ENCODE measurements at regions not wholly inside any gene's neighbourhood (a gene's known extent, or its start where the extent isn't known, plus 50 kb on each side); places are given as distances from the start of the nearest gene placed in this dataset.
"Not testable (repeated sequence)": the region's sequence is repeated elsewhere in the genome, so short reads cannot be mapped to it uniquely, and the experiment has no call there.

DNA sequence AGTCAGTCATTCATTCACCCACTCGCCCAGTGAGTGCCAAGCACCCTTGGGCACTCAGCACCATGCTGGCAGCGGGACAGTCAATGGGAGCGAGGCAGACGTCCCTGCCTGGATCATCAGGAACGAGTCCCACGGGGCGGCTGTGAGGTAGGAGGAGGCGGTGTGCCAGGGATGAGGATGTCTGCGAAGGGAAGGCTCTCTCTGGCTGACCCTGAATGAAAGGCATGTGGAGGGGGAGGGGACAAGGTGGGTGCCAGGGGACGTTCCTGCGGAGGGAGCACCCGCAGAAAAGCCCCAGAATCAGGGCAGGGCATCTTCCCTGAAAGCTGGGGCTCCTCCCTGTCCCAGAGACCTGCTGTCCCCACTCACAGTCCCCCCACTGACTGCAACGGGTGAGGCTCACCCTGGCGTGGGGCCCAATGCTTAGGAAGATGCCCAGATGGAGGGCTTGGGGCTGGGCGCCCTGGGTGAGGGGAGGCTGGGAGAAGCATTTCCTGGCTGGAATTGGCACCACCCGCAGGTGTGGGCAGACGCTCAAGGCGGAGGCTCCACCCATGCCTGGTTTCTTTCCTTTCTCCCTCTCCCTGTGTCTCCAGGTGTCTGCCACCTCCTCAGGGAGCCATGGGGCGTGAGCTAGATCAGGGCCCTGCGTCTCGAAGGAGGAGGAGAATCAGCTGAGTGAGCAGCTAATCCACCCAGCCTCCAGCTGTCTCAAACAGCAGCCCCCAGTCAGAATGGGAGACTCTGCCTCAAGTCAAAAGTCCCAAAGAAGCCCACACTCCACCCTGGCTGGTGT, 179.0 kb upstream of the PPP1R26 start:
- no peak for DNase-seq

DNA sequence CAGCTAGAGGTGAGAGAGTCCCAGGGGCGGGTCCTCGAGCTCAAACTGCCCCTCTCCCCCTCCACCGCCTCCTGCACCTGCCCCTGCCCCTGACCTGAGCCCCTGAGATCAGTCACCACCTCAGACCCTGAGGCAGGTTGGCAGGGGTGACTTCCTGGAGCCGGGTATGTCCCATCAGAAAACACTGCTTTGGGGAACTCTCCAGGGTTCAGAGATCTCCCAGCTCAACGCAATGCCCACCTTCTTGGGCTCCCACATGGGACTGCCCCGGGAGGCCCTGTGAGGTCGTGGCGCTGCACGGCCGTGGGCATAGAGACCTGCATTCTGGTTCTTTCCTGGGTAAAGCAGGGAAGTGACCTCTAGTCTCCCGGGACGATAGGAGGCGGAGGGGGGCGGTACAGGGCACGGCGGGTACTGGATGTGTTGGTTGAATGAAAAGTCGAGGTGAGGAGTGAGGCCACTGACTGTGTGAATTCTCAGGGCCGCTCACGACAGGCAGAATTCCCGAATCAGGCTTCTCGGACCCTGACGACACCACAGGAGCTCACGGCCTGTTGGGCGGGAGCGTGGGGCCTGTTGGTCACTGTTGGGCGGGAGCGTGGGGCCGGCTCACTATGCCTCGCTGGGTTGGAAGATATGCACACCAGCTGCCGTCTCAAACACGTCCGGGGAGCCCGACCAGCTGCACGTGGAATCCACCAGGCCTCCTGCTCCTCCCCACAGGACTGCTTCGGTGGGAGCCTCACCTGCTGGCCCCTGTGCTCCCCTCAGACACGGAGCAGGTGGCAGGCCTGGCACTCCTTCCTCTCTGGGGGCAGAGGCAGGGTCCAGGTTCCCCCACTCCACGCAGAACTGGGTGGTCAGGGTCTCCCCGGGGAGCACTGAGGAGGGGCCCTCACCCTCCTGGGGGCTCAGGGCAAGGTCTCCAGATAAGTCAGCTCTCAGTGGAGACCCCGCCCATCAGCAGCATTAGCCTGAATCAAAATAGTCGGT, 178.0 kb upstream of the PPP1R26 start:
- DNase-seq: no peak

DNA sequence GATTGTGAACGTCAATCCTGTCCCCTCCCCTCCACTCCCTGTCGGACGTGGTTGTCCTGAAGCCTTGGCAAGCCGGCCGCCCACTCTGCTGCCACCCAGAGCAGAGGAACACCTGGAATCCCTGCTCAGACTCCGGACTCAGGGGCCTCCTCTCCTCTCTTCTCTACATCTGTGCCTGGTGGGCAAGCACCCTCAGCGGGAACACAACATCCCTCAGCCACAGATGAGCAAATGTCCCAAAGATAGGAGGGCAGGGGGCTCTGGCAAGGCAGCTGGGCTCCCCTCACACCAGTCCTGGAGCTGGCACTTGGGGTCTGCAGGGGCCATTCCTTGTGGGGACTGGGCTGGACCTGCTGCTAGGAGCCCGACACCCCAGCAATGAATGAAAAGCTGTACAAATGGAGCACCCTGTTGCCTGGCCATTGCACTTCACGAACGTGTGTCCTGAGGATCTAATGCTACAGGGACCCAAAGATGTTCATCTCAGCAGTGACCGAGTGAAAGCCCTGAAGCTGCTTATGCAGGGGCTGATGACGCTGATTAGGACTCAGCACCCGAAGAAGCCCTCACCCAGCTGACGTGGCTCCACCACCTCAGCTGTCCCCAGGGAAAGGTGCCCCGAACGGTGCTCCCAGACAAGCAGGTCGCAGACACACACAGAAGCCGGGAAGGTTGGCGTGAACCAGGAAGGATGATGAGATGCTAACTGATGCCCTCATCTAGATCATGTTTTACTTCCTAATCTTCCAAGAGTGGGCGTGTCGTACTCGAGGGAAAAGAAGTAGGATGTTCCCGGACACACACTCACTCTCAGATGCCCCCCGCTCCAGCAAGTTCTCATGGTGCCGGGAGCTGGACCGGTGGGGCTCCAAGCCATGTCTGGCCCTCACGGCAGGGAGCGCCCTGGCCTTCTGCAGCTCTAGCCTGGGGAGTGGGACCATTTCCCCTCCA, 177.0 kb upstream of the PPP1R26 start:
- no peak for DNase-seq

DNA sequence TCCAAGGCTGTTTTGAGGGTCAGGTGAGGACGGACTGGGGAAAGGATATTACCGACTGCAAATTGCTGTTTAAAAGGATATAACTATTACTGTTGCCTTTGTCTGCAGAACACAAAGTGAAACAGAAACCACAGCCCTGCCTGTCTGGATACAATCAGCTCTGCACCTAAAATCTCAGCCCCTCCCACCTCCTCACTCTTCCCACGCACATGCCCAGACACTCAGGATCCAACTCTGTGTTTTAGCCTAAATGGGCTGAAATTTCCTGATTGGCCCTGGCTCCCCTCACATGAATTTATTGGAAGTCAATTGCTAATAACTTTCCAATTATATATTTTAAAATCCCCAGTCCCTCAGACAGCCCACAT, 176.3 kb upstream of the PPP1R26 start:
- no peak for DNase-seq

DNA sequence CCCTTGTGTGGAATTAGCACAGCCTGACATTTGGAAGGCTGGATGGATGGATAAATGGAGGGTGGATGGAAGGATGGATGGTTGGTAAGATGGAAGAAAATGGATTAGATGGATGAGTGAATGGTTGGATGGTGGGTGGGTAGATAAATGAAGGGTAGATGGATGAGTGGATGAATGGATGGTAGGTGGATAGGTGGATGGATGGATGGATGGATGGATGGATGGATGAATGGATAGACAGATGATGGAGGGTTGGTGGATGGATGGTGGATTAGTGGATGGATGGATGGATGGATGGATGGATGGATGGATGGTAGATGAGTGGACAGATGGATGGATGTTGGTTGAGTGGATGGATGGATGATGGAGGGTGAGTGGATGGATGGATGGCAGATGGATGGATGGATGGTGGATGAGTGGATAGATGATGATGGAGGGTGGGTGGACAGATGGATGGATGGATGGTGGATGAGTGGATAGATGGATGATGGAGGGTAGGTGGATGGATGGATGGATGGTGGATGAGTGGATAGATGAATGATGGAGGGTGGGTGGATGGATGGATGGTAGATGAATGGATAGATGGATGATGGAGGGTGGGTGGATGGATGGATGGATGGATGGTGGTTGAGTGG, 175.6 kb upstream of the PPP1R26 start:
- no peak for DNase-seq

DNA sequence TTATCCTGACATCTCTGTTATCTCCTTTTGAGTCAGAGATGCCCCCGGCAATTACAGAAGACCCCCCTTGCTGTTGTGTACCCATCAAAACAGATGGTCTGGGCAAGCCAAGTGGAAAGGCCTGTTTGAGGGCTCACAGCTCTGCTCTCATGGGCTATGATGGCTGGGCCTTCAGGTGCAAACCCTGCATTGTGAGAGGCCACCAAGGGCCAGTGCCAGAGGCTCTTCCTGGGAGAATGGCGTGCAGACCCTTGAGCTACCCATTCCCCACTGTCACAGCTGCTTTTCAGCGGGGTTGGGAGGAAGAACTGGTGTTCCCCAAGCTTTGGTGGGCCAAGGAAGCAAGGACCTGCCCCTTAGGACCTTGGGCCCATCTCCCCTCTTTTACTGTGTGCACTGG, 174.7 kb upstream of the PPP1R26 start:
- no peak for DNase-seq

DNA sequence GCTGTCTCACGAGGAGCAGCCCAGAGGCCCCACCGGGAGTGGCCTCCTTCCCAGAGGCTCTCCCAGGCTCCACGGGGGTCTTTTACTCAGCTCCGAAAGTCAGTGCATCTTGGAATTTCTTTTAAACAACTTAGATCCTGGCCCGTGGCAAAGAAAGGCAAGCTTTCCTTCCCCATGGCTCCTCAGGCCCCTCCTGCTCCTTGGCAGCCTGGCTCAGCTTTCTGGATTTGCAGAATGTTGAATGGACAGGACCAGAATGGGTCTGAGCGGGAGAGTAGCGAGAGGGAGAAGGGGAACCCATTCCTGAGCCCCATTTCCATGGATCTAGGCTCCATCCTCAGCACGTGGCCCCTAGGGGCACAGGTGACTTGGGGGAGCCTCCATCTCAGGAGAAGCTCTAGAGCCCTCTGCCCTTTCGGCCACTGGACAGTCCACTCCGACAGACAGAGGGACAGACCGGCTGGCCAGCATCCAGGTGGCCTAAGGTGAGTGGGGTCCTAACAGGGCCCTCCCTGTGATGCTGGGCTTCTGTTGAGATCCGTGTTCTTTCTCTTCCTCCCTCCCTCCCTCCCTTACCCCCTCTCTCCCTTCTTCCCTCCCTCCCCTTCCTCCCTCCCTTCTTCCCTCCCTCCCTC, 173.9 kb upstream of the PPP1R26 start:
- DNase-seq: no peak

DNA sequence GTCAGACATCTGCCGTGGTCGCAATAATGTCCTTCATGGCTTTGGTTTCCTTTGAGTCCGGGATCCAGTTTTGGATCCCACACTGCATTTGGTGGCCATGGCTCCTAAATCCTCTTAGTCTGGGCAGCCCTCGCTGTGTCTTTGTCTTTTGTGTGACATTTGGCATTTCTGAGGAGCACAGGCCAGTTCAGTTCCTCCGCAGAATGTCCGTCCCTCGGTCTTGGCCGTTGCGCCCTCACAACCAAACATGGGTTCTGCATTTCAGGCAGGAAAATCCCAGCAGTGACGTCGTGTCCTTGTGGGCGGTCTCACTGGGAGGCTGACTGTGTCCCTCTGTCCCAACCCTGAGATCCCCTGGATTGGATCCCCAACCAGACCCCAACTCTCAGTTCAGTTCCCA, 172.9 kb upstream of the PPP1R26 start:
- DNase-seq: no peak

DNA sequence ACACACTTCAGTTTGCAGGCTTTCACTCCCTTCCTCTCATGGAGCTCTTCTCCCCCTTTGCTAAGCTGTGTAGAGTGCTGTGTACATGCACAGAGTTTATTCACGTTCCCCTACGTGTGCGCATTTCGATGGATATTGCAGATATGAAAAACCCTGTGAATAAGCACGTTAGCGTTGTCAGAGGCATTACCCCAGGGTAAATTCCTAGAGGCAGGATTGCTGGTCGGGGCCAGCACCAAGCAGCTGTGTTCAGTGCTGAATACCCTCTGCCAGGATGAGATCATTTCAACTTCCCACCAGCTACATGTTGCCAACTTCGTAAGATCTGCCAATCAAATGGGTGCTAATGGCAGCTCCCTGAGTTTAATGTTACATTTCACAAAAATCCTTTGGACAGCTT, 172.3 kb upstream of the PPP1R26 start:
- no peak for DNase-seq

DNA sequence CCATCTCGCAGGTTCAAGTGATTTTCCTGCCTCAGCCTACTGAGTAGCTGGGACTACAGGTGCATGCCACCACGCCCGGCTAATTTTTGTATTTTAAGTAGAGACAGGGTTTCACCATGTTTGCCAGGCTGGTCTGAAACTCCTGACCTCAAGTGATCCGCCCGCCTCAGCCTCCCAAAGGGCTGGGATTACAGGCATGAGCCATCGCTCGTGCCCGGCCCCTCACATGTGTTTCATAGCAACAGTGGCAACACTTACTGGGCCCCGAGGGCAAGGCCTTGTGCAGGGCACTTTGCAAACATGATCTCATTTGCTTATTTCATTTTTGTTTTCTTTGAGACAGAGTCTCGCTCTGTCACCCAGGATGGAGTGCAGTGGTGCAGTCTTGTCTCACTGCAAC, 171.7 kb upstream of the PPP1R26 start:
- DNase-seq: not testable (repeated sequence)

DNA sequence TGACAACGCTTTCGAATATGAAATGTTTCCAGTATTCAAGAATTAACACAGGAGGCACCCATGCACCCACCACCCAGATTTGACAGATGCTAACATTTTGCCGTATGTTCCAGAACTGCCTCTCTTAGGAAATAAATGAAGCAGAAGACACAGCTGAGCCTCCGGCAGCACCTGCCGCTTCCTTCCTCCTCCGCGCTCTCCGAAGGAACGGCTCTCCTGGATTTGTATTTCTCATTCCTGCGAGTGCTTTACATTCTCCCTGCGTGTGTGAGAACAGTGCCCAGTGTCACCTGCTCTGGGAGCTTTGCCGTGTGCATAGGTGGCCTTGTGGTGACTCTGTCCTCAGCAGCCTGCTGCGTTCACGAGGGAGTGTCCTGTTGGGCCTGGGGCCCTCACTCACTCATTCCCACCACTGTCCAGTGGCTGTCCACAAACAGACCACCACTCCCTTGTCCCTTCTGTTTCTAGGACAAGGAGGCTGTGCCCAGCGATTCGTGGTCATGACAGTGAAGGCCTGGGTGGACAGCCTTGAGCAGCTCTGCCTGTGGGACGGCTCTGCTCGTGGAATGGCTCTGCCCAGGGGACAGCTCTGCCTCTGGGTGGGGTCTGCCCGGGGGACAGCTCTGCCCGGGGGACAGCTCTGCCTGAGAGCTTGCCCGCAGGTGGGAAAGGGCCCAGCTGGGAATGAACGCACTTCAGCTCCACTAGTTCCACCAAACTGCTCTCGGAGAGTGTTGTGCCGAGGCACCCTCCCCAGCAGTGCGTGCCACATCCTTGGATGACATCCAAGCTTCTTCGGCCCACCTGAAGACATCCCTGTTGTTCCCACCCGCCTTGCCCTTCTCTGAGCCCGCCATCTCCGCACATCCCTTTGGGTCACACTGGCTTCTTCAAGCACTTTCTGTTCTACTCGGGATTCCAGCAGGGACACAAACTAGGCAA, 170.5 kb upstream of the PPP1R26 start:
- DNase-seq: no peak

DNA sequence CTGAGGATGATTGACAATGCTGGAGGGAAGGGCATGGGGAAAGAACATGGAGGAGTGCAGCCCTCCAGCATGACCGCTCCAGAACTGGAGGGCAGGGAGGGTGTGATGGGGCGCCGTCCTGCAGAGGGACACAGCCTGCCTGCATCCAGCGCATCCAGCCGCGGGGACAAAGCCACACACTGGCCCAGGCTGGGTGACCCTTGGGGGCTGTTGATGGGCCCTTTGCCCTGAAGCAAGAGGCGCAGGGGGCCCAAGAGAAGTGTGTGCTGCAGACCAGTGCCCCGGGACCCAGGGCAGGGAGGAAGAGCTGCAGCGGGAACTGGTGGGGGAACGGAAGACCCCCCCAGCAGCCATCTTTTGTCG, 169.8 kb upstream of the PPP1R26 start:
- no peak for DNase-seq

DNA sequence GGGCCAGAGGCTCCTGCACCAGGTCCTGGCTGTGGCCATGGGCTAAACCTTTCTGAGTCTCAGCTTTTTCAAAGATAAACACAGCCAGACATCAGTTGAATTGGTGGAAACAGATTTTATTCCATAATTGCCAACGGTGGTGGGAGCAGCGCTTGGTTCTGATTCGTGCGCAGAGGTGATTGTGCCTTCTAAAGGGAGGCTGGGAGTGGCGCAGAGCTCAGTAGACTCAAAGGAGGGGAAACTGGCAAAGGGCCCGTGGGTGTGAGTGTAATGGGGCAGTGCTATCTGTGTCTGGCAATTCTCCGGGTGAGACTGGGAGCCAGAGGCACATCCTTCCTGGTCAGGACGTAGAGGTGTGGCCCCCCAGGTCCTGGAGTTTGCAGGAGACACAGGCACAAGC, 169.4 kb upstream of the PPP1R26 start:
- DNase-seq: no peak

DNA sequence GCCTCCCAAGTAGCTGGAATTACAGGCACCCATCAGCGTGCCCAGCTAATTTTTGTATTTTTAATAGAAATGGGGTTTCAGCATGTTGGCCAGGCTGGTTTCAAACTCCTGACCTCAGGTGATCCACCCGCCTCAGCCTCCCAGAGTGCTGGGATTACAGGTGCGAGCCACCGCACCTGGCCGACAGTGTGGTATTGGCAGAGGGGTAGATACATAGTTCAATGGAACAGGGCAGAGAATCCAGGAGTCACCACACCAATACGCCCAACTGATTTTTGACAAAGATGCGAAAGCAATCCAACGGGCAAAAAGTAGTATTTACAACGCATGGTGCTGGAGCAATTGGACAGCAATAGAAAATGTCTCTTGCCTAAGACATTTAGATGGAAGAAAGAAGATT, 164.0 kb upstream of the PPP1R26 start:
- no peak for DNase-seq

DNA sequence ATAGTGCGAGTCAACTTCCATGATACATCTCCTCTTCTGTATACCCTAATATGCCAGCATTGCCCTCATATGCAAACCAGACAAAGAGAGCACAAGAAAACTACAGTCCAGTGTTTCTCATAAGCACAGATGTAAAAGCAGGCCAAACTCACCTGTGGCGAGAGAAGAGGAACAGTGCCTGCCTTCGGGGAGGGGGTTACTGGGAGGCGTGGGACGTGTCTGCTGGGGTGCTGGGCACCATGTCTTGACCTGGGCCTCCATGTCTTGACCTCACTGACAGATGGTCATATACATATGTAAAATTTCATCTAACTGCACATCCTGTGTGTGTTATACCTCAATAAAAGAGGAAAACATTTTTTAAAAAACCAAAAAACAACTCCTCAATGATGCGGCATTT, 159.3 kb upstream of the PPP1R26 start:
- no peak for DNase-seq

DNA sequence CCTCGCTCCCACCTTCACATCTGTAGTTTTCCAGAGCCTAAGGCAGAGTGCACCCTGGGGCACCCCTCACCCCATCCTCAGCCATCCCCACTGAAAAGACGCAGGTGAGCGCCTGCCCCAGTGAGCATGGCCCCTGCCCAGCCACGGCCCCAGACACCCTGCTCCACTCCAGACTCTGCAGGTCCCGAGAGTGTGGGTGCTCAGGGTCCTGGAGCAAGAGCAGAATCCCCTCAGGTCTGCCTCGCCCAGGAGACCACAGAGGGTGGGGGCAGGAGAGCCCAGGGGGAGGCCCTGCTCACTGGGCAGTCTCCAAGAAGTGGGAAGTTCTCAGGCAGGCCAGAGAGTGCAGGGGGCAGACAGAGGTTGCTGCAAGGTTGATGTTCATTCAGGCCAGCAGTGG, 158.6 kb upstream of the PPP1R26 start:
- DNase-seq: no peak

DNA sequence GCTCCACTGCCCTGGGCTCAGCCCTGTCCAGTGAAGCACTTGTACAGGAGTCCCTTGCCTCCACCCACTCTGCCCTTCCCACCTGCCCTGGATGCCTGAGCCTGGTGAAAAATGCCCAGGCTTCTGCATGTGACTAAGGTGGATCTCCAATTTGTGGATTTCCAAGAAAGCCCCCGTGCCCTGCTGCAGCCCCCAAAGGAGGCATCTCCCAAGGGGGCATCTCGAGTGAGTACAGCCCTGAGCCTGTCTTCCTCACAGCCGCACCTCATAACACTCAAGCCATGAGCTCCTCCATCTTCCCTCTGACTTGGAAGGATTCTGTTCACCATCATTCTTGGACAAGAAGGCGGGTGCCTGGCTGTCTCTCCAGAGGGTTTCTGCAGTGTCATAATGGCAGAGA, 158.0 kb upstream of the PPP1R26 start:
- no peak for DNase-seq

DNA sequence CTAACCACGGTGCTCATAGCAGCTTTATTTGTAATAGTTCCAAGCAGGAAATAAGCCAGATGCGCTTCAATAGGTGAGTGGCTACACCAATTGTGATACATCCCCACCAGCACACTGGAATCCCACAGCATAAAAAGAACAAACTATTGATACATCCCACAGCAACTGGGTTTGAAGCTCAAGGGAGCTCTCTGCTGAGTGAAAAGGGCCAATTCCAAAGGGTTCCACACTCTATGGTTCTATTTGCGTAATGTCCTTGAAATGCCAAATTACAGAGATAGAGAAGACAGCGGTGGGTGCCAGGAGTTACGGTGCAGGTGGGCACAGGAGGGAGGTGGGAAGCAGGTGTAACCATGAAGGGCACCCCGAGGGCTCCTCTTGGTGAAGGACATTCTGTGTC, 155.3 kb upstream of the PPP1R26 start:
- DNase-seq: no peak

DNA sequence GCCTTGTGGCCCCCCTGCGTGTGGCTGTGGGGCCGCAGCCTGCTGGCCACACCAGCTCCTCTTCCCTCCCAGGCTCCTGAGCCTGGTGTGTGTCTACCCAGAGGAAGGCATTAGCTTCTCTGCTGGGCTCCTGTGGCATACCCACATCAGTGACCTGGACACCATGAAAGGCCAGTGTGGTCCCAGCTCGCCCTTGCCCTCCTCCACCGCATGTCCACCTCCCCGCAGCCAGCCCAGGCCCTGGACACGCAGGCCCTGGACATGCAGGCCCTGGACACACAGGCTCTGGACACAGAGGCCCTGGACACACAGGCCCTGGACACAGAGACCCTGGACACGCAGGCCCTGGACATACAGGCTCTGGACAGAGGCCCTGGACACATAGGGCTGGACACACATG, 153.4 kb upstream of the PPP1R26 start:
- DNase-seq: no peak

DNA sequence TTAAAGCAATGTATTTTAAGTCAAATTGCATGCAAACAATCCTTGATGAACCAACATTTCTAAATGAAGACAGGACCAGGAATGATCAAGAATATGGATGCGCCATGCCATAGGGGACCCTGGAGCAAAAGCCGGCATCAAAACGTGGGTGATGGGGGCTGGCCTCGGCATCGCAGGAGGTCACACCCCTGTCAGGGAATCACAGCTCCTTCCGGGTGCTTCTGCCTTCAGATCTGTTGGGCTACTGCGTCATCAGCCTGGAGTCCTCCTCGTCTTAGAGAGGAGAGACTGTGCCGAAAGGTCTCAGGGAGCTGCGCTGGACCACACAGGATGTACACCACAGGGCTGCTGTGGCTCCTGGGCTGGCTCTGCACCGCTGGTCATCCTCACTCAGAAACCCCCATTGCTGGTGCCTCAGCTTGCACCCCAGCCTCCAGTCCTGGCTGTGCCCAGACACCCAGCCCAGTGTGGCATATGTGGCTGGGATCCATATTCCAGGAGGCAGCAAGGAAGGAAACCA, 152.9 kb upstream of the PPP1R26 start:
- no peak for DNase-seq
